GM19395 (cell line): ENCODE measurements at regions not wholly inside any gene's neighbourhood (a gene's known extent, or its start where the extent isn't known, plus 50 kb on each side); places are given as distances from the start of the nearest gene placed in this dataset.
"Not testable (repeated sequence)": the region's sequence is repeated elsewhere in the genome, so short reads cannot be mapped to it uniquely, and the experiment has no call there.

ENCODE experiments used
- ATAC-seq: cut with Tn5 transposase; IDR thresholded peaks from one replicate; pipeline ENCODE4 v1.9.1; 2021; ENCODE audit warnings: mild to moderate bottlenecking, moderate library complexity; ENCODE audit not compliant: unreplicated experiment

GRCh38 chr3:164390046-164390445, 688.2 kb downstream of the SI start:
- no peak for ATAC-seq

GRCh38 chr3:164387236-164387635, 691.1 kb downstream of the SI start:
- no peak for ATAC-seq

GRCh38 chr3:164380156-164380555, 698.1 kb downstream of the SI start:
- no peak for ATAC-seq

- no peak for ATAC-seq
These were observed 700.8 kb downstream of the SI start for GRCh38 chr3:164377466-164377865.

- ATAC-seq, result no peak
These were observed 702.3 kb downstream of the SI start for GRCh38 chr3:164375995-164376394.

GRCh38 chr3:164375538-164375937, 702.8 kb downstream of the SI start:
- no peak for ATAC-seq

GRCh38 chr3:164371681-164372080, 706.6 kb downstream of the SI start:
- ATAC-seq, result no peak

GRCh38 chr3:164370970-164371369, 707.3 kb downstream of the SI start:
- no peak for ATAC-seq

GRCh38 chr3:164365242-164365641, 713.1 kb downstream of the SI start:
- ATAC-seq, result no peak

- no peak for ATAC-seq
These were observed 714.2 kb downstream of the SI start for GRCh38 chr3:164364111-164364510.

GRCh38 chr3:164360738-164361406, 717.4 kb downstream of the SI start:
- ATAC-seq, result no peak

- no peak for ATAC-seq
These were observed 718.2 kb downstream of the SI start for GRCh38 chr3:164360078-164360578.

GRCh38 chr3:164352991-164353390, 725.3 kb downstream of the SI start:
- ATAC-seq, result no peak

GRCh38 chr3:164351131-164351530, 727.2 kb downstream of the SI start:
- ATAC-seq, result no peak

GRCh38 chr3:164342206-164342605, 736.1 kb downstream of the SI start:
- not testable (repeated sequence) for ATAC-seq

GRCh38 chr3:164341086-164341485, 737.2 kb downstream of the SI start:
- ATAC-seq, result no peak

- ATAC-seq, result no peak
These were observed 738.0 kb downstream of the SI start for GRCh38 chr3:164340273-164340672.

GRCh38 chr3:164332831-164333802, 745.2 kb downstream of the SI start:
- no peak for ATAC-seq

- no peak for ATAC-seq
These were observed 751.6 kb downstream of the SI start for GRCh38 chr3:164326714-164327113.

- ATAC-seq, result no peak
These were observed 757.3 kb downstream of the SI start for GRCh38 chr3:164320962-164321361.

GRCh38 chr3:164306042-164306441, 772.3 kb downstream of the SI start:
- ATAC-seq, result no peak

- ATAC-seq, result no peak
These were observed 774.4 kb downstream of the SI start for GRCh38 chr3:164303894-164304293.
